ENCODE measurements at regions not wholly inside any gene's neighbourhood (a gene's known extent, or its start where the extent isn't known, plus 50 kb on each side); places are given as distances from the start of the nearest gene placed in this dataset.

GRCh38 chr14:49999146-49999761 lies 106.4 kb downstream of the ARF6 start:
- DNase-seq (ENCODE audit: low read depth in 1 of 2, low spot score in 1 of 2), result peak; percentile 28 to 58

GRCh38 chr14:49999826-50000379 lies 107.0 kb downstream of the ARF6 start:
- DNase-seq (ENCODE audit: low read depth in 1 of 2, low spot score in 1 of 2), result no peak

- peak; percentile 59 to 73 for DNase-seq (ENCODE audit: low read depth in 1 of 2, low spot score in 1 of 2)
These were observed 107.7 kb downstream of the ARF6 start for GRCh38 chr14:50000380-50001150.

GRCh38 chr14:50001151-50001998 lies 108.5 kb downstream of the ARF6 start:
- peak; percentile 58 to 72 for DNase-seq (ENCODE audit: low read depth in 1 of 2, low spot score in 1 of 2)

GRCh38 chr14:50001999-50002925 lies 109.4 kb downstream of the ARF6 start:
- peak; percentile 21 to 70 for DNase-seq (ENCODE audit: low read depth in 1 of 2, low spot score in 1 of 2)

GRCh38 chr14:50002926-50003212 lies 110.0 kb downstream of the ARF6 start:
- no peak for DNase-seq (ENCODE audit: low read depth in 1 of 2, low spot score in 1 of 2)

- DNase-seq (ENCODE audit: low read depth in 1 of 2, low spot score in 1 of 2), result peak; percentile 46 to 54
These were observed 110.5 kb downstream of the ARF6 start for GRCh38 chr14:50003213-50004021.

- DNase-seq (ENCODE audit: low read depth in 1 of 2, low spot score in 1 of 2), result no peak
These were observed 110.2 kb downstream of the VCPKMT start for GRCh38 chr14:50006141-50006540.

- DNase-seq (ENCODE audit: low read depth in 1 of 2, low spot score in 1 of 2), result no peak
These were observed 109.1 kb downstream of the VCPKMT start for GRCh38 chr14:50007123-50007903.

- DNase-seq (ENCODE audit: low read depth in 1 of 2, low spot score in 1 of 2), result no peak
These were observed 107.8 kb downstream of the VCPKMT start for GRCh38 chr14:50008562-50008961.

GRCh38 chr14:50008974-50009373 lies 107.4 kb downstream of the VCPKMT start:
- DNase-seq (ENCODE audit: low read depth in 1 of 2, low spot score in 1 of 2), result no peak

- DNase-seq (ENCODE audit: low read depth in 1 of 2, low spot score in 1 of 2), result no peak
These were observed 105.6 kb downstream of the VCPKMT start for GRCh38 chr14:50010752-50011151.

- no peak for DNase-seq (ENCODE audit: low read depth in 1 of 2, low spot score in 1 of 2)
These were observed 105.1 kb downstream of the VCPKMT start for GRCh38 chr14:50011242-50011641.

GRCh38 chr14:50012644-50013043 lies 103.7 kb downstream of the VCPKMT start:
- no peak for DNase-seq (ENCODE audit: low read depth in 1 of 2, low spot score in 1 of 2)

- no peak for DNase-seq (ENCODE audit: low read depth in 1 of 2, low spot score in 1 of 2)
These were observed 103.0 kb downstream of the VCPKMT start for GRCh38 chr14:50013198-50013918.

- DNase-seq (ENCODE audit: low read depth in 1 of 2, low spot score in 1 of 2), result no peak
These were observed 102.4 kb downstream of the VCPKMT start for GRCh38 chr14:50013934-50014333.

GRCh38 chr14:50014809-50015430 lies 101.5 kb downstream of the VCPKMT start:
- DNase-seq (ENCODE audit: low read depth in 1 of 2, low spot score in 1 of 2), result no peak

- no peak for DNase-seq (ENCODE audit: low read depth in 1 of 2, low spot score in 1 of 2)
These were observed 100.7 kb downstream of the VCPKMT start for GRCh38 chr14:50015716-50016115.

All from activated CD4-positive, alpha-beta T cell treated with anti-CD3 and anti-CD28 coated beads, Interleukin-2, amount 50 U/mL, for 24 hours (primary cell).